Activated T-cell treated with anti-CD3 and anti-CD28 coated beads, Interleukin-2, amount 50 U/mL, for 4 hours (primary cell): ENCODE measurements at regions not wholly inside any gene's neighbourhood (a gene's known extent, or its start where the extent isn't known, plus 50 kb on each side); places are given as distances from the start of the nearest gene placed in this dataset.
"Not testable (repeated sequence)": the region's sequence is repeated elsewhere in the genome, so short reads cannot be mapped to it uniquely, and the experiment has no call there.

Experiments used
- ATAC-seq, 2 donors: fragments of 200-7000 bp; cut with Tn5 transposase; one replicate each; pipeline ENCODE4 v1.10.0; 2021
- DNase-seq: peaks from one replicate; pipeline ENCODE4 v3.0.0-alpha.2; 2020
- H3K27me3 Mint-ChIP-seq: one replicate; pipeline ENCODE4 v1.8.0; 2021; ENCODE audit warnings: low read depth, mixed read lengths
- H3K36me3 Mint-ChIP-seq: one replicate; pipeline ENCODE4 v1.8.0; 2022; ENCODE audit warnings: mixed read lengths; ENCODE audit not compliant: insufficient read depth
- H3K4me1 Mint-ChIP-seq: one replicate; pipeline ENCODE4 v1.8.0; 2021; ENCODE audit warnings: low read depth, mixed read lengths
- H3K4me3 Mint-ChIP-seq: one replicate; pipeline ENCODE4 v1.8.0; 2021; ENCODE audit warnings: mild to moderate bottlenecking, moderate library complexity, mixed read lengths
- H3K9me3 Mint-ChIP-seq: one replicate; pipeline ENCODE4 v1.8.0; 2021; ENCODE audit warnings: mixed read lengths

DNA sequence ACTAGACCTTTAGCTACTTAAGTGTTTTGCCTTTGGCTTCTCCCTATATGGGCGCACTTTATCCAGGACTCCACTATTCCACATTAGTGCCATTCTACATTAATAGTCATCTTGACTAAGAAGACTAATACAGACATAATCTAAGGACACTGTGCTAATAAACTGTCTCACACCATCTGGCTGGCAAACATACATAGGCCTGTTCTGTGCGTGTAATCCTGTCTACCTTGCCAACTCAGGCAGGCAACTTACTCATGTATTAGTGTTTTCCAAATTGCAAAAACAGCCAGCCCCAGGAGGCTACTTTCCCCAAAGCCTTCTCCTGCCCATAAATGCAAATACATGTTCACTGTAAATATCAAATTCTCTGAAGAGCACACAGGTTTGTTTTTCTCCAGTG lies 587.3 kb downstream of the TMA16 start:
- no peaks in the 10 kb centered on the region for H3K36me3 Mint-ChIP-seq
- ATAC-seq (no peak), DNase-seq (no peak)
- H3K4me1 Mint-ChIP-seq = no peaks in the 10 kb centered on the region
- H3K4me3 Mint-ChIP-seq = no peak overlapping the region
- H3K9me3 Mint-ChIP-seq = no peaks in the 10 kb centered on the region
- H3K27me3 Mint-ChIP-seq = no peaks in the 10 kb centered on the region

DNA sequence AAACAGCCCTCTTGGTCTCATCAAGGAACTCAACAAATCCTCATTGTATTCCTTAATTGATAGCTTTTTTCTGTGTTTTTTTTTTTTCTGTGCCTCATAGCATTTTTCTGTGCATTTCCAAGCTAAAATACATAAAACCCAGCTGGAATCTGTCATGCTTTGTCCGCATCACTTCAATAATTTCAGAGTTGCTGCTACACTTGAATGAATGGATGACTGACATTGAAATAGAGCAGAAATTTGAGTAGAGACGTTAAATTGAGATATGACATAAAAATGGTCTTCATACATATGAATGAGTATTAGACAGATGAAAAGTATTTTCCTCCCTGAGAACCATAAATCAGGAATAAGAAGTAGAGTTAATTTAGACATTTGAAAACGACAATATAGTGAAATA lies 593.2 kb downstream of the TMA16 start:
- no peak for DNase-seq
- ATAC-seq = no peak
- peaks cover 3% of the 10 kb centered on the region for H3K9me3 Mint-ChIP-seq
- H3K4me1 Mint-ChIP-seq = no peaks in the 10 kb centered on the region
- H3K27me3 Mint-ChIP-seq = no peaks in the 10 kb centered on the region
- H3K4me3 Mint-ChIP-seq = no peak overlapping the region
- no peaks in the 10 kb centered on the region for H3K36me3 Mint-ChIP-seq

DNA sequence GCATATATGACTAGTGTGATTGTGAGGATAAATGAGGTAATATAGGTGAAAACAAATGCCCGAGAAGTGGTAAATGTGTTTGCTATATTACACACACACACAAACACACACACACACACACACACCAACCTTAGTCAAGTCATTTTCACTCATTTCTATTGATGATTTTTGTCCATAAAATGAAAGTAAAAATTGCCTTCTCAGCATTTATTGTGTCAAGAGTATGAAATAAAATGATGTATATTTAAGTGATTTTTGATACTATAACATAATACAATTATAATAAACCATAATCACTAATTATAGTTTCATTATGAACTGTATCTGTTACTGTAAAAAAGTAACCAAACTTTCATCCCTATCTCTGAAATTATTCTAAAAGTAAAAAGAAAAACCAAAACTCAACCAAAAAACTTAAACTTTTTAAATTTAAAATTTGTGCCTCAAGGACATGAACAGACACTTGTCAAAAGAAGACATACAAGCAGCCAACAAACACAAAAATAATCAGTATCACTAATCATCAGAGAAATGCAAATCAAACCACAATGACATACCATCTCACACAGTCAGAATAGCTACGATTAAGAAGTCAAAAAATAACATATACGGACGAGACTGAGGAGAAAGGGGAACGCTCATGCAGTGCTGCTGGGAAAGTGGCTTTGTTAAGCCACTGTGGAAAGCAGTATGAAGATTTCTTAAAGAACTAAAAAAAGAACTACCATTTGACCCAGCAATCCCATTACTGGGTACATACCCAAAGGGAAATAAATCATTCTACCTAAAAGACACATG lies 601.0 kb downstream of the TMA16 start:
- ATAC-seq (no peak), DNase-seq (no peak)
- no peaks in the 10 kb centered on the region for H3K4me1 Mint-ChIP-seq
- no peaks in the 10 kb centered on the region for H3K36me3 Mint-ChIP-seq
- no peak overlapping the region for H3K4me3 Mint-ChIP-seq
- no peaks in the 10 kb centered on the region for H3K27me3 Mint-ChIP-seq
- peaks cover 2% of the 10 kb centered on the region for H3K9me3 Mint-ChIP-seq

DNA sequence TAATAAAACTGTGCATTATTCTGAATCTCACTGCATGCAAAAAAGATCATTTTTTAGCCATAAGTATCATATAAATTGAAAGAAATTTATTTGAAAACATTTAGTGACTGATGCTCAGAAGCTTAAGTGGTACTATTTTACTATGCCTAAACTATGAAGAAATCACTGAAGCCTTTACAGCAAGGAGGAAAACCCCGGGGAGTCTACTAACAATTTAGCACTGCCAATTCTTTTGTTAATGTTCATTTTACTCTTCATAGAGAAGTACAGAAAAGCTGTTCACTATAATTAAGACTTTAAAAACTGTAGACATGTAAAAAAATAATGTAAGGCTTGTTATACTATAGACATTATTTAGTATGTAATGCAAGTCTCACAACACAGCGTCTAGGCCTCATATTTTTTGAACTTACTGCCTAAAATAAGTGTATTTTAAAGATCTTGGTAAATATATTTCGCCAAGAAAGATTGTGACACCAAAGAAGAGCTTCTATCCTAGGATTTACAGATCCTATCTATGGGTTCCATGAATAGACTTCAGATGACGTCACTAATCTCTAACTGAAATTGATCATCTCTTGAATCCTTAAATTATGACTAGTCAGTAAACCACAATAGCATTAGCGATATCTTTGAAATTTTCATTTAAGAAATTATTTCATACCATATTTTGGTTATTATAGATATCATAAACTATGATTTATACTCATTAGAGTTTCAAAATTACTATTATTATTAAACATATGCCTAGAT lies 602.5 kb downstream of the TMA16 start:
- Mint-ChIP-seq H3K36me3 (no peaks in the 10 kb centered on the region), H3K9me3 (no peaks in the 10 kb centered on the region), H3K4me1 (no peaks in the 10 kb centered on the region), H3K4me3 (no peak overlapping the region), H3K27me3 (no peaks in the 10 kb centered on the region)
- ATAC-seq (no peak), DNase-seq (no peak)

DNA sequence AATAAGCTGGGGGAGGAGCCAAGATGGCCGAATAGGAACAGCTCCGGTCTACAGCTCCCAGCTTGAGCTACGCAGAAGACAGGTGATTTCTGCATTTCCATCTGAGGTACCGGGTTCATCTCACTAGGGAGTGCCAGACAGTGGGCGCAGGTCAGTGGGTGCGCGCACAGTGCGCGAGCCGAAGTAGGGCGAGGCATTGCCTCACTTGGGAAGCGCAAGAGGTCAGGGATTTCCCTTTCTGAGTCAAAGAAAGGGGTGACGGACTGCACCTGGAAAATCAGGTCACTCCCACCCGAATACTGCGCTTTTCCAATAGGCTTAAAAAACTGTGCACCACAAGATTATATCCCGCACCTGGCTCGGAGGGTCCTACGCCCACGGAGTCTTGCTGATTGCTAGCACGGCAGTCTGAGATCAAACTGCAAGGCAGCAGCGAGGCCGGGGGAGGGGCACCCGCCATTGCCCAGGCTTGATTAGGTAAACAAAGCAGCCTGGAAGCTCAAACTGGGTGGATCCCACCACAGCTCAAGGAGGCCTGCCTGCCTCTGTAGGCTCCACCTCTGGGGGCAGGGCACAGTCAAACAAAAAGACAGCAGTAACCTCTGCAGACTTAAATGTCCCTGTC lies 606.4 kb downstream of the TMA16 start:
- not testable (repeated sequence) for H3K36me3 Mint-ChIP-seq, DNase-seq, H3K4me3 Mint-ChIP-seq, H3K9me3 Mint-ChIP-seq, ATAC-seq, H3K4me1 Mint-ChIP-seq, H3K27me3 Mint-ChIP-seq

DNA sequence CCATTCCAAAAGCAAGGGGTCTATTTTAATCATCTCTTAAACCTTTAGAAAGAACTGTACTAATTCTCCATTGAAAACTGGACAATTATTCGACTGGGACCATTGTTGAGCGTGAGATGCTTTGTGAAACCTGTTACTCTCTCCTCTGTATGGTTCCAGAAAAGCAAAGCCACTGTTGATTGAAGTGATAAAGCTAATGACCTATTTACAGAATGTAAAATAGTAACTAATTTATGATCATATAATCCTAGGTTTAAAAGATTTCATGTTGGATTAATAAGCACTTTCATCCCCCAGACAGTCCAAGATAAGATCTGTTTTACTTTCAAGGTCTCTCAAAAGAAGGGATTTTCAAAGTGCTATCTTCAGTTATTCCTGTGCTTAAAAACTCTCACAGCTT lies 614.5 kb downstream of the TMA16 start:
- no peak for ATAC-seq
- no peaks in the 10 kb centered on the region for H3K9me3 Mint-ChIP-seq
- H3K4me1 Mint-ChIP-seq = no peaks in the 10 kb centered on the region
- H3K36me3 Mint-ChIP-seq = no peaks in the 10 kb centered on the region
- DNase-seq = no peak
- H3K4me3 Mint-ChIP-seq = no peak overlapping the region
- no peaks in the 10 kb centered on the region for H3K27me3 Mint-ChIP-seq

DNA sequence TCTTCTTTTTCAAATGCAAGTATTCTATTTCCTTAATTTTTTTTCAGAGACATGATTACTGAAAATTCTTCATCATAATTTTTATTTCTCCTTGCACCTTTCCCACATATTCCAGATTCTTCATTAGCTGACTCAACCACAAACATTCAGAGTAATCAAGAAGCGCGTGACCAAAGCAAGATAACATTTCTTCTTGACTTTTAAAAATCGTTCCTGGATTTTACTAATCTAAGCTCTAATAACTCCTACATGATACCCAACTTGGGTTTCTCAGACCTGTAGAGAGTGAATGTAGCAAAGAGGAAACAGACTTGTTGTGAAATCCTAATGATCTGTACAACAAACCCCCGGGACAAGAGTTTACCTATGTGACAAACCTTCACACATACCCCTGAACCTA lies 615.0 kb downstream of the TMA16 start:
- no peak overlapping the region for H3K4me3 Mint-ChIP-seq
- ATAC-seq (no peak), DNase-seq (no peak)
- H3K4me1 Mint-ChIP-seq = no peaks in the 10 kb centered on the region
- no peaks in the 10 kb centered on the region for H3K27me3 Mint-ChIP-seq
- H3K9me3 Mint-ChIP-seq = no peaks in the 10 kb centered on the region
- H3K36me3 Mint-ChIP-seq = no peaks in the 10 kb centered on the region

DNA sequence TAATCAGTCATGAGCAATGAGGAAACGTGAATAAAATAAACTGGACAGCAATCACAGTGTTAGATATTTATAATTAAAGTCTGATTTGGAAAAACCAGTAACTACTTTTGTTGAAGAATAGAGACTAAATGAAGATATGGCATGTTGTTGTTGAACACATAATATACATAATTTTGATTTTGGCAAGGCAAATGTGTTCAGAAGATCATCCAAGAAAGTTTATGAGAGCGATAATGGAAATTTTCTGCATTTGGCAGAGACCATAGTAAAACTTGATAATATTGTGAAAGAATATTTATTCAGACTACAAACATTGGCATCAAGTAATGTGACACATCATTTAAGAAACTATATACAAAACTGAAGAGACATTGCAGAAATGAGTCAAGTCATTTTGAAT lies 620.7 kb downstream of the TMA16 start:
- Mint-ChIP-seq H3K27me3 (no peaks in the 10 kb centered on the region), H3K4me1 (no peaks in the 10 kb centered on the region), H3K36me3 (no peaks in the 10 kb centered on the region), H3K9me3 (no peaks in the 10 kb centered on the region), H3K4me3 (no peak overlapping the region)
- DNase-seq = no peak
- no peak for ATAC-seq

DNA sequence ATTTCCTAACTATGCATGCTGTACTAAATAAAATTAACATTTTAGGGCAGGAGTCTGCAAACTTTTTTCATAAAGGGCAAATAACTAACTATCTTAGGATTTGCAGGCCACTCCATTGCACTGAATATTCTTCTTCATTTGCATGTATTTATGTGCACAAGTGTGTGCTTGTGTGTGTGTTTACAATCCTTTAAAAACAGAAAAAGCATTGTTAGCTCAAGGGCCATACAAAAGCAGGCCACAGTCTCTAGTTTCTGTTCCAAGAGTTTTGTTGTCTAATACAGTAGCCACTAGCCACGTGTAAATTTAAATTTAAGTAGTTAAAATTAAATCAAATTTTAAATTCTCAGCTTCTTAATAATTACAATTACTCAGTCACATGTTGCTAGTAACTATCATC lies 621.8 kb downstream of the TMA16 start:
- no peak for DNase-seq
- no peak overlapping the region for H3K4me3 Mint-ChIP-seq

DNA sequence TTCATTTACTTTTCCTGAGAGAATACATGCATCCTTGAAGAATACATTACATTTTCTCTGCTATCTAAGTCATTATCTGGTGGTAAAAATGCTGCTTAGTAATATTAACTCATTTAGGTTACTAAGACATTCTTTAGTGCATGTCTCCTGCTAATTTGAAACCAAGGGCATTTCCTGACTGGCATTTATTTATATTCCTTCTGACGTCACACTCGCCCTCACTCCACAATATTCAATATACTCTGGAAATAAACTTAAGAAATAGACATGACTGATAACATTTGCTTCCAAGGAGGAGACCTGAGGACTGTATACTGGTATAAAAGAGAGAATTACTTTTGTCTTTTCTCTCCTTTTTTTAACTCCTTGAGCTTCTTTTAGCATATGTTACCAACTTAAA lies 619.5 kb upstream of the SMIM31 start:
- DNase-seq (no peak), ATAC-seq (no peak)
- Mint-ChIP-seq H3K27me3 (no peaks in the 10 kb centered on the region), H3K4me3 (no peak overlapping the region), H3K4me1 (no peaks in the 10 kb centered on the region), H3K9me3 (no peaks in the 10 kb centered on the region), H3K36me3 (no peaks in the 10 kb centered on the region)

More for the DNA sequence above, 621.8 kb downstream of the TMA16 start:
- H3K36me3 Mint-ChIP-seq = no peaks in the 10 kb centered on the region
- no peak for ATAC-seq
- H3K27me3 Mint-ChIP-seq = no peaks in the 10 kb centered on the region
- H3K9me3 Mint-ChIP-seq = no peaks in the 10 kb centered on the region
- no peaks in the 10 kb centered on the region for H3K4me1 Mint-ChIP-seq

DNA sequence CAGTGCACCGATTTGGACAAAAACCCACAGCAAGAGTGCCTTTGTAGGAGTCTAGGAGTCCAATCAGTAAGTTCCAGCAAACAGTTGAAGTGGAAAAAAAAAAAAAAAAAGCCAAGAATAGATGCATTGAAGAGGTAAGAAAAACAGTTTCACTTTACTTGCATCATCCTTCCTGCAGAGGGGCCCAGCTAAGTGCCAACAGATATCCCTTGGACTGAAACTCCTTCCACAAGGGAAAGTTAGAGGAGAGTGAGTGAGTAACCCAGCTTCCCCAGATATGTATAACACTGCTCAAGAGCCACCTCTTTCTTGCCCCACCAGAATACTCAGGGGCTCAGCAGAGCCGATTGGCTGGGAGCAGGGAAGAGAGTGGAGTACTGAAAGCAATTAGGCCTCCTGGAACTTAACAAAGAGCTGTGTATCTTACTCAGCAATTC lies 617.7 kb upstream of the SMIM31 start:
- ATAC-seq = no peak
- H3K9me3 Mint-ChIP-seq = peaks cover 5% of the 10 kb centered on the region
- H3K27me3 Mint-ChIP-seq = no peaks in the 10 kb centered on the region
- no peak overlapping the region for H3K4me3 Mint-ChIP-seq
- no peaks in the 10 kb centered on the region for H3K4me1 Mint-ChIP-seq
- no peaks in the 10 kb centered on the region for H3K36me3 Mint-ChIP-seq
- no peak for DNase-seq

DNA sequence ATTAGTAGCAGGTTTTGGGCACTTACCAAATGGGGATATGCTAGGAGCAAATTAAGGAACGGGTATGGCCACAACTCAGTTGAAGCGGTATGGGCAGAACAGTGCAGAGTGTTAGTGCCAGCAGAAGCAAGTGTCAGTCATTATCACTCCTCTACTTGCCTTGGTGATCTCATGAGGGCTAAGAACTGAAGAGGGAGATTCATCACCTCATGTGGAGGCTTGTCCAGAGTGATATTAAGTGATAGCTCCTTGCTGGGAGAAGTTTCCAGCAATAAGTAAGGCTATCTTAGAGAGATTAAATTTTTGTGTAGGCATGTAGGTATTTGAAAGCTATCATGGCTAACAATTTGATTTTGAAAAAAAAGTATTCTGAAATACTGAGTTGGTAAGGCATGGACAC lies 615.4 kb upstream of the SMIM31 start:
- Mint-ChIP-seq H3K27me3 (no peaks in the 10 kb centered on the region), H3K36me3 (no peaks in the 10 kb centered on the region), H3K4me1 (no peaks in the 10 kb centered on the region), H3K4me3 (no peak overlapping the region), H3K9me3 (peaks cover 5% of the 10 kb centered on the region)
- DNase-seq (no peak), ATAC-seq (no peak)

DNA sequence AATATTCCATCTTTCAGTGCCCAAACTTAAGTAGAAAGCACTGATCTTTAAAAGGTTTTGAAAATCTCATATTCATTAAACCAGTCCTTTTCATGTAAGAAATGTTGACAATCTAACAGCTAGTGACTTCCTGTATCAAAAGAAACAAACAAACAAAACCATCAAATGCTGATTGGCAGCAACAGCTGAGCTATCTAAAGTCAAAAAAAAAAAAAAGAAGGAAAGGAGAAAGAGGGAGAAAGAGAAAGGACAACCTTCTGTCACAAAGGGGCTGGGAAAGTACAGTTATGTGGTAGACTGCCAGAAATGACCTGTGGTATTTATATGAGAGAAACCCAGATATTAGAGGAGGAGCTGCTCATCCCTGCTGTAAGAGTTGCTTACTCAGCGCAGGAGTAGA lies 614.6 kb upstream of the SMIM31 start:
- H3K27me3 Mint-ChIP-seq = no peaks in the 10 kb centered on the region
- H3K4me3 Mint-ChIP-seq = no peak overlapping the region
- no peaks in the 10 kb centered on the region for H3K36me3 Mint-ChIP-seq
- peaks cover 5% of the 10 kb centered on the region for H3K9me3 Mint-ChIP-seq
- ATAC-seq = no peak
- DNase-seq = no peak
- H3K4me1 Mint-ChIP-seq = no peaks in the 10 kb centered on the region

DNA sequence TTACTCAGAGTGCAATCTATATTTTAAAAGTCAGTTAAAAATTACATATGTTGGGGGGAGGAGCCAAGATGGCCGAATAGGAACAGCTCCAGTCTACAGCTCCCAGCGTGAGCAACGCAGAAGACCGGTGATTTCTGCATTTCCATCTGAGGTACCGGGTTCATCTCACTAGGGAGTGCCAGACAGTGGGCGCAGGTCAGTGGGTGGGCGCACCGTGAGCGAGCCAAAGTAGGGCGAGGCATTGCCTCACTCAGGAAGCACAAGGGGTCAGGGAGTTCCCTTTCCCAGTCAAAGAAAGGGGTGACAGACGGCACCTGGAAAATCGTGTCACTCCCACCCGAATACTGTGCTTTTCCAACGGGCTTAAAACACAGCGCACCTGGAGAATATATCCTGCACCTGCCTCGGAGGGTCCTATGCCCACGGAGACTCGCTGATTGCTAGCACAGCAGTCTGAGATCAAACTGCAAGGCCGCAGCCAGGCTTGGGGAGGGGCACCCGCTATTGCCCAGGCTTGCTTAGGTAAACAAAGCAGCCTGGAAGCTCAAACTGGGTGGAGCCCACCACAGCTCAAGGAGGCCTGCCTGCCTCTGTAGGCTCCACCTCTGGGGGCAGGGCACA lies 612.1 kb upstream of the SMIM31 start:
- not testable (repeated sequence) for H3K4me1 Mint-ChIP-seq, H3K4me3 Mint-ChIP-seq, H3K36me3 Mint-ChIP-seq, H3K27me3 Mint-ChIP-seq, H3K9me3 Mint-ChIP-seq, DNase-seq, ATAC-seq
